Activated T-cell treated with anti-CD3 and anti-CD28 coated beads for 24 hours (primary cell): ENCODE measurements at regions not wholly inside any gene's neighbourhood (a gene's known extent, or its start where the extent isn't known, plus 50 kb on each side); places are given as distances from the start of the nearest gene placed in this dataset.
"Not testable (repeated sequence)": the region's sequence is repeated elsewhere in the genome, so short reads cannot be mapped to it uniquely, and the experiment has no call there.

Experiments used
- DNase-seq: peaks from one replicate; pipeline ENCODE4 v3.0.0-alpha.2; 2020; ENCODE audit warnings: low read depth

GRCh38 chr5:163696579-163696887 lies 191.1 kb downstream of the MAT2B start:
- DNase-seq, result no peak

- DNase-seq, result no peak
Measured at GRCh38 chr5:163706053-163706771, 200.8 kb downstream of the MAT2B start.

- DNase-seq, result no peak
Measured at GRCh38 chr5:163712011-163712410, 206.6 kb downstream of the MAT2B start.

GRCh38 chr5:163718272-163718671 lies 212.9 kb downstream of the MAT2B start:
- DNase-seq, result no peak

- DNase-seq, result no peak
Measured at GRCh38 chr5:163724305-163724704, 218.9 kb downstream of the MAT2B start.

GRCh38 chr5:163727028-163727427 lies 221.6 kb downstream of the MAT2B start:
- no peak for DNase-seq

GRCh38 chr5:163730206-163730756 lies 224.9 kb downstream of the MAT2B start:
- DNase-seq, result no peak

- no peak for DNase-seq
Measured at GRCh38 chr5:163731256-163731655, 225.8 kb downstream of the MAT2B start.

GRCh38 chr5:163735069-163735468 lies 229.7 kb downstream of the MAT2B start:
- no peak for DNase-seq

- no peak for DNase-seq
Measured at GRCh38 chr5:163747586-163747985, 242.2 kb downstream of the MAT2B start.

GRCh38 chr5:163748934-163749333 lies 243.5 kb downstream of the MAT2B start:
- DNase-seq, result no peak

- not testable (repeated sequence) for DNase-seq
Measured at GRCh38 chr5:163750415-163750814, 245.0 kb downstream of the MAT2B start.

GRCh38 chr5:163755505-163755904 lies 250.1 kb downstream of the MAT2B start:
- no peak for DNase-seq

GRCh38 chr5:163756170-163756569 lies 250.8 kb downstream of the MAT2B start:
- DNase-seq, result no peak

- DNase-seq, result no peak
Measured at GRCh38 chr5:163757344-163757743, 251.9 kb downstream of the MAT2B start.

GRCh38 chr5:163758283-163758711 lies 252.9 kb downstream of the MAT2B start:
- no peak for DNase-seq

GRCh38 chr5:163759000-163759704 lies 253.7 kb downstream of the MAT2B start:
- no peak for DNase-seq

- DNase-seq, result no peak
Measured at GRCh38 chr5:163760498-163760897, 255.1 kb downstream of the MAT2B start.

- no peak for DNase-seq
Measured at GRCh38 chr5:163766936-163767670, 261.7 kb downstream of the MAT2B start.

- DNase-seq, result no peak
Measured at GRCh38 chr5:163770625-163771024, 265.2 kb downstream of the MAT2B start.

- DNase-seq, result no peak
Measured at GRCh38 chr5:163772241-163772640, 266.8 kb downstream of the MAT2B start.

- DNase-seq, result no peak
Measured at GRCh38 chr5:163772644-163773043, 267.2 kb downstream of the MAT2B start.

- DNase-seq, result no peak
Measured at GRCh38 chr5:163773226-163773625, 267.8 kb downstream of the MAT2B start.
